Ectodermal cell (in vitro differentiated cells): ENCODE measurements at regions not wholly inside any gene's neighbourhood (a gene's known extent, or its start where the extent isn't known, plus 50 kb on each side); places are given as distances from the start of the nearest gene placed in this dataset.

ENCODE experiments used
- H3K27ac ChIP-seq: 2 replicates; pipeline ENCODE4 v1.7.0; 2013; ENCODE audit warnings: mild to moderate bottlenecking, low read depth, low read length; ENCODE audit not compliant: insufficient read depth, poor library complexity, severe bottlenecking
- H3K27me3 ChIP-seq: 2 replicates; pipeline ENCODE4 v1.7.0; 2013; ENCODE audit warnings: mild to moderate bottlenecking, low read length; ENCODE audit not compliant: insufficient read depth, control insufficient read depth, poor library complexity, severe bottlenecking
- H3K36me3 ChIP-seq: one replicate; pipeline ENCODE4 v1.7.0; 2013; ENCODE audit warnings: low read length; ENCODE audit not compliant: control insufficient read depth, insufficient read depth
- H3K4me1 ChIP-seq: one replicate; pipeline ENCODE4 v1.7.0; 2013; ENCODE audit warnings: low read length; ENCODE audit not compliant: control insufficient read depth, insufficient read depth
- H3K4me3 ChIP-seq: 2 replicates; pipeline ENCODE4 v1.7.0; 2013; ENCODE audit warnings: low read depth, low read length, control low read depth; ENCODE audit not compliant: insufficient read depth
- H3K9me3 ChIP-seq: 2 replicates; pipeline ENCODE4 v1.7.0; 2013; ENCODE audit warnings: mild to moderate bottlenecking, low read length, moderate library complexity; ENCODE audit not compliant: control insufficient read depth
- WGBS, 2 experiments: methylation state at CpG; one replicate each; pipeline ENCODE4 v1.1.7; 2013; ENCODE audit warnings: missing lambda C conversion rate in 2 of 2; 5-methylcytosine and 5-hydroxymethylcytosine counted together

- H3K4me1 ChIP-seq: no peaks in the 10 kb centered on the region
- no peaks in the 10 kb centered on the region for H3K36me3 ChIP-seq
- H3K27ac ChIP-seq: no peak overlapping the region
- no peak overlapping the region for H3K4me3 ChIP-seq
- 93 to 95% methylated on average over 3 of the region's 4 CpGs for WGBS, 2 experiments
- no peaks in the 10 kb centered on the region for H3K27me3 ChIP-seq
- H3K9me3 ChIP-seq: no peaks in the 10 kb centered on the region
Measured at GRCh38 chr6:154898821-154899220, 96.3 kb upstream of the TIAM2 start.

GRCh38 chr6:154899824-154900463 lies 95.2 kb upstream of the TIAM2 start:
- WGBS, 2 experiments: 84 to 88% methylated on average over 10 of the region's 10 CpGs
- Histone ChIP-seq H3K27ac (no peak overlapping the region), H3K4me3 (no peak overlapping the region), H3K4me1 (no peaks in the 10 kb centered on the region), H3K36me3 (no peaks in the 10 kb centered on the region), H3K9me3 (no peaks in the 10 kb centered on the region), H3K27me3 (no peaks in the 10 kb centered on the region)

- H3K27ac ChIP-seq: no peak overlapping the region
- H3K36me3 ChIP-seq: no peaks in the 10 kb centered on the region
- no peaks in the 10 kb centered on the region for H3K9me3 ChIP-seq
- H3K4me3 ChIP-seq: no peak overlapping the region
- 94 to 96% methylated on average over 9 of the region's 9 CpGs for WGBS, 2 experiments
- H3K4me1 ChIP-seq: no peaks in the 10 kb centered on the region
- no peaks in the 10 kb centered on the region for H3K27me3 ChIP-seq
Measured at GRCh38 chr6:154901876-154902552, 93.1 kb upstream of the TIAM2 start.

GRCh38 chr6:154907291-154907690 lies 87.8 kb upstream of the TIAM2 start:
- Histone ChIP-seq H3K4me3 (no peak overlapping the region), H3K9me3 (no peaks in the 10 kb centered on the region), H3K4me1 (peaks cover 15% of the 10 kb centered on the region), H3K27ac (no peak overlapping the region), H3K36me3 (peaks cover 3% of the 10 kb centered on the region), H3K27me3 (no peaks in the 10 kb centered on the region)
- WGBS, 2 experiments: 83 to 84% methylated on average over 3 of the region's 3 CpGs

- Histone ChIP-seq H3K4me1 (peaks cover 15% of the 10 kb centered on the region), H3K9me3 (no peaks in the 10 kb centered on the region), H3K27me3 (no peaks in the 10 kb centered on the region), H3K4me3 (no peak overlapping the region), H3K36me3 (peaks cover 3% of the 10 kb centered on the region), H3K27ac (no peak overlapping the region)
Measured at GRCh38 chr6:154908723-154909122, 86.4 kb upstream of the TIAM2 start.

- Histone ChIP-seq H3K4me3 (no peak overlapping the region), H3K4me1 (peaks cover 15% of the 10 kb centered on the region), H3K27ac (peak overlapping the region; percentile 75), H3K27me3 (no peaks in the 10 kb centered on the region), H3K36me3 (peaks cover 3% of the 10 kb centered on the region), H3K9me3 (no peaks in the 10 kb centered on the region)
- 87 to 93% methylated on average over 1 of the region's 1 CpG for WGBS, 2 experiments
Measured at GRCh38 chr6:154909311-154909710, 85.8 kb upstream of the TIAM2 start.

- Histone ChIP-seq H3K36me3 (peaks cover 3% of the 10 kb centered on the region), H3K27ac (peak overlapping the region; percentile 75), H3K4me1 (peaks cover 15% of the 10 kb centered on the region), H3K4me3 (no peak overlapping the region), H3K27me3 (no peaks in the 10 kb centered on the region), H3K9me3 (no peaks in the 10 kb centered on the region)
- 50 to 59% methylated on average over 7 of the region's 7 CpGs for WGBS, 2 experiments
Measured at GRCh38 chr6:154909821-154910220, 85.3 kb upstream of the TIAM2 start.

- Histone ChIP-seq H3K36me3 (peaks cover 3% of the 10 kb centered on the region), H3K4me1 (peaks cover 11% of the 10 kb centered on the region), H3K4me3 (no peak overlapping the region), H3K27me3 (no peaks in the 10 kb centered on the region), H3K9me3 (no peaks in the 10 kb centered on the region), H3K27ac (no peak overlapping the region)
- 95 to 96% methylated on average over 4 of the region's 4 CpGs for WGBS, 2 experiments
Measured at GRCh38 chr6:154914288-154914687, 80.8 kb upstream of the TIAM2 start.

GRCh38 chr6:154916857-154917256 lies 78.3 kb upstream of the TIAM2 start:
- 93 to 94% methylated on average over 5 of the region's 5 CpGs for WGBS, 2 experiments
- H3K27me3 ChIP-seq: no peaks in the 10 kb centered on the region

GRCh38 chr6:154917941-154918340 lies 77.2 kb upstream of the TIAM2 start:
- Histone ChIP-seq H3K4me1 (no peaks in the 10 kb centered on the region), H3K9me3 (no peaks in the 10 kb centered on the region), H3K27me3 (no peaks in the 10 kb centered on the region), H3K27ac (no peak overlapping the region), H3K4me3 (no peak overlapping the region), H3K36me3 (no peaks in the 10 kb centered on the region)
- 98 to 99% methylated on average over 7 of the region's 7 CpGs for WGBS, 2 experiments

More at GRCh38 chr6:154916857-154917256, 78.3 kb upstream of the TIAM2 start:
- Histone ChIP-seq H3K27ac (no peak overlapping the region), H3K4me3 (no peak overlapping the region), H3K4me1 (no peaks in the 10 kb centered on the region), H3K36me3 (no peaks in the 10 kb centered on the region), H3K9me3 (no peaks in the 10 kb centered on the region)
